ENCODE measurements at regions not wholly inside any gene's neighbourhood (a gene's known extent, or its start where the extent isn't known, plus 50 kb on each side); places are given as distances from the start of the nearest gene placed in this dataset.

DNA sequence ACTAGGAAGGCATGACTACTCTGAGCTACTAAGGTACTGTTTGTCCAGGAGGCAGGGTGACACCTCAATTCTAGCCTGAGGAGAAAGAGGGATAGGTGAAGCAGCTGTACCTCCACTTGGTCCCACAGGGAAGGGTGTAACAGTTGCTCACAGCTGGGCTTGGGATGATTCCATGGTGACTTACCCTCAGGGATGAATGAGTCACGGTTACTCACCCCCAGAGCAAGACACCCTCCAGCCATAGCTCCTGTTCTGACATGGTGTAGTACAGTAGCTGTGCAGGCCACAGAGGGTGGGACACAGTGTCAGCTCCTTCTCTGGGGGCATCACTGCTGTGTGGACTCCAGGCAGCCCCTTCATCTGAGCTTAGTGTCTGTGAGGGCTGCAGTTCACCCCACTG is 868.6 kb upstream of the SEMA6D start:
- DNase-seq (ENCODE audit: low read depth in 2 of 2): no peak

DNA sequence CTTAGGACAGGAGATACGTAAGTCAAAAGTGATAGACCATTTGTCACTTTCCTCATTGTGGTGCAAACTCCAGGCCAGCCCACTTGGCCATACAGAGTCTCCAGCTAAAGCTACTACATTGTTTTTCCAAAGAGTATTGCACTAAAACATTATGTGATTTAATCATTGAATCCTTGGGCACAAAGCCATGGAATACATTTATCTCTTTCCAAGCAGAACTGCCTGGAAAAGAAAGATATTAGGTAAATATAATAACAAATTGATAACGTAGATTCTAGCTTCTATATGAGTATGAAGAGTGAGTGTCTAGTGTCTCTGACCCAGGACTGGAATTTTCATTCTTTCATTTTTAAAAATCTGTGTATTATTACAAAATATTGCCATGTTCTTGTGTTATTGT is 863.7 kb upstream of the SEMA6D start:
- no peak for DNase-seq (ENCODE audit: low read depth in 2 of 2)

DNA sequence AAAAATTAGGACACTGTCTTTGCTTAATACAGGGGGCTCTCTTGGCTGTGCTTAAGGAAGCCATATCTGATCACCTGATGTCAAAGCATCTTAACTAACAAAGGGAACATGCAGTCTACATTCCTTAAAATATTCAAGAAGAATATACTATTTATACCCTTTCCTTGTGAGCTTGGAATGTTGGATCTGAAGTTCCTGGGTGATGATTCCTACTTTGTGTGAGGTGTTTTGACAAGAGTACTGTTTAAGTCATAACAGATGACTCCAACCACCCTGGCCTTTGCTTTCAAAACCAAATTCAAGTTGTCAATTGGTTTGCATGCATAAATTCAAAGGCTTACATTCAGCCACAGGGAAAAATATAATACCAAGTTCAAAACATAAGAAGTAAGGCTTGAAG is 862.7 kb upstream of the SEMA6D start:
- DNase-seq (ENCODE audit: low read depth in 2 of 2): no peak

DNA sequence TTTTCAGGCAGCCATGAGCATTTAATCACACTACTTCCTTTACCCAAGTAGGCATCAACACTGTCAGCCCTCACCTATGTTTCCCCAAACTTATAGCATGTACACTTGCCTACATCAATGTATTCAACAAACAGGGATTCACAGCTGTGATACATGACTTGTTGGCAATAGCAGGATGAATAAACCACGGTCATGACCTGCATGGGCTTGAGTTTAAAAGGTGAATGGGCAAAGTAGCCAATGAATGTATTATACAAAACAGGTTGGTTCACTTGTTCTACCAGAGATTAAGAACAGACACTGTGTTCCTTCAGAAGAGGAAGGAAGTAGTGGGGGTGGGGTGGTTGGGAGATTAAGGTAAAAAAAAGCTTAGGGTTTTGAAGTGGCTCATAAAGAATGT is 861.9 kb upstream of the SEMA6D start:
- DNase-seq (ENCODE audit: low read depth in 2 of 2): no peak

DNA sequence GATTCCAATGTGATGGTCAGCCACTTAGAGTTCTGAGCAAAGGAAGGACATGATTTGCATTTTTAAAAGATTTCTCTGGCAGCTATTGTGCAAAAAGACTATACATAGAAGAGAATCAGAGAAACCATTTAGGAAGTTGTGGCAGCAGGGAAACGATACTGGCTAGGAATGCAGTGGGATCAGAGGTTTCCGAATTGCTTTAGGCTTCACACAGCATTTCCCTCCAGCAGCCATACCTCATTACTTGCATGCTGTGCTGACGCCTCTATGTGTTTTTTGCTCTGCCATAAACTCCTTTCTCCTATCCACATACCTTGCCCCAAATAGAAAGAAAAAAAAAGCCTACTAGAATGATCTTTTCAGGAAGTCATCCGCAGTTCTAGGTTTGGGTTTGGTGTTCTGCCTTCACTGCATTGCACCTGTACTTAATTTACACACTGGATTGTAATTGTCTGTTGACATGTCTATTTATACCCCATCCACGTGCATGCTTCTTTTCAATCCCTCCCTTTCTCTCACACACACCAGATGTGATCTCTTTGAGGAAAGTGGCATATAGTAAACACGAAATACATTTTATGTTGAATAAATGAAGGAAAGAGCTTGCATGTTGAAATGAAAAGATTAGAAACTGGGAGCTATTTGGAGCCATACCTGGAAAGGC is 860.3 kb upstream of the SEMA6D start:
- no peak for DNase-seq (ENCODE audit: low read depth in 2 of 2)

DNA sequence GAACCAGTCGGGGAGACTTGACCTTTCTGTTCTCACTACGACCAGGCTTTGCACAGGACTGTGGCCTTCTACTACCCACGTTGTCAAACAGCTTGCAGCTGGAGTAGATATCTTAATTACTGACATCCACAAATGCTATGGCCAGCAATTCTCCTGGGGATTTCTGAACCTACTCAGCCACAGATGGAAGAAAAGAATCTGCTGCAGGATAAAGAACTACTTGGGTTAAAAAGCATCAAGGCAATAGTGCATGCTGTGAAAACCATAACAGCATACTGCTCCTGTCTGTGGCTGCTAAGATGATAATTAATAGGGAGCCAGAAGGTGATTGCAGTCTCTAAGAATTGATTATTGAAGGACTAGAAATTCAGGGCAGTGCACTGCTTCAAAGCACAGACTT is 859.2 kb upstream of the SEMA6D start:
- no peak for DNase-seq (ENCODE audit: low read depth in 2 of 2)

DNA sequence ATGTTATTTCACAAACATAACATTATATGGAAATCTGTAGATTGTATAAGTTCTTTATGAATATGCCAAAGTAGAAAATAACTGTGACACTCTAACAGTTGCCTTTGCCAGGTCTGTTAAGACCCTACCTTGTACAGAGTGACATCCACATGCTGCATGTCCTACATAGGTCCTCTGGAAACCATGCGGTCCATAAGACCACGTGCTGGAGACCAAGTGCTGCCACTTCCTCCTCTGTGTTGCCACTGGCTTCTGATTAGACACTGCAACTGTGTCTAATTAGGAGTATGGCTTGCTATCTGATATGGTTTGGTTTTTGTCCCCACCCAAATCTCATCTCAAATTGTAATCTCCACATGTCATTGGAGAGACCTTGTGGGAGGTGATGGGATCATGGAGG is 855.5 kb upstream of the SEMA6D start:
- no peak for DNase-seq (ENCODE audit: low read depth in 2 of 2)

DNA sequence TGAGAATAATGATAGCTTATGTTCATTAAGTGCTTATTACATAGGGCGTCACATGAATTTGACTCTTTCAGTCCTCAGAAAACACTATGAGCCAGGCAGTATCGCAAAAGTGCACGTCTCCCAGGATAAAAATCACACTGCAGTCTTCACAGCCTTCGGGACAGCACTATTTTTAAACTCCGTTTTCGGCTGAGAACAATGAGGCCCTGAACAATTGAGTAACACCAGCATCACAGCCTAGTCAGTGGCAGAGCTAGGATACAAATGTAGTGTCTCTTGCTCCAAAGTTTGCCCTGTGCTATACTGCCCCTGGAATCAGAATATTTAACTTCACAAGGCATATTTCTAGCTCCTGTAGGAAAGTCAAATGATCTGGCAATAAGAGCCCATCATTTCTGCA is 852.1 kb upstream of the SEMA6D start:
- DNase-seq (ENCODE audit: low read depth in 2 of 2): no peak

DNA sequence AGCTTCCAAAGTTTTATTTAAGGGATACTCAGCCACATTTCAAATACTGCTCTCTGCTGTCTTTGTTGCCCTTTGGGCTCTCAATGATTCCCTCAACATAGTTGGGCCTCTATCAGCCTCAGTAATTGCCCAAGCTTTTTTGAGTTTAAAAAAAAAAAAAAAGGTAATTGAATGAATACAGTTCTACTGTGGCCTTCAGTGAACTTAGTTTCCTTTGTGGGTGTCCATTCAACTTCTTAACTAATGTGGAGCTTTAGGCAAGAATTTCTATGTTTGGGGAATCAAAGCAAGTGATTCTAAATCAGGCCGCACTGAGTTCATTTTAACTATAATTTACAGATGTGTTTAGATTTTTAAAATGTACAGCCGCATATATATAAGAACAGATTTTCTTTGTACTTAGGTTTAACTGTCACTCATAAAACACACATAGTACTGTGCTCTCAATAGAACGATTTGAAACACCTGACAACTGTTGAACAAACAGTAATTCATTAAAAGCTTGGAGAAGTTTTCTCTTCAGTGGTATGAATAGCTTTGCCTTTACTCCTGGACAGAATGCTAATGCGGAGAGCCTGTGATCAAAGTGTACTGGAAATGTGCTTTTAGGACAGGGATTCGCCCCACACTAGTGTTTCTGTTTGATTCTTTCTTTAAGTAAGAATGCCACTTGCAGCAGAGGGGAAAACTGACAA is 844.9 kb upstream of the SEMA6D start:
- DNase-seq (ENCODE audit: low read depth in 2 of 2): no peak

DNA sequence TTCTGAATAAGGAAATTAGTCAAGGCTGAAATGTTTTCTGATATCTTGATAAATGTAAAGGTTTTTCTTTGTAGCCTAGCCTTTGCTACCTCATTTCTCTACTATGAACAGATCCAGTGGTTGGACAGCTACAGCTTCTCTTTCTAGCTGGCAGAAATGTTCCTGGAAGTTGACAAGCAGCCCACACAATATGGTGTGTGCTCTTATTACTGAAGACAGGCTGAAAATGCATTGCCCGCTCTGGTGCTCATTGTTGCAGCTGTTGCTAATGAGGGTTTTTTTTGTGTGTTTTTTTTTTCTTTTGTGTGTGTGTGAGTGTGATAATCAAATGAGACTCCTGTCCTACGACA is 844.3 kb upstream of the SEMA6D start:
- no peak for DNase-seq (ENCODE audit: low read depth in 2 of 2)

DNA sequence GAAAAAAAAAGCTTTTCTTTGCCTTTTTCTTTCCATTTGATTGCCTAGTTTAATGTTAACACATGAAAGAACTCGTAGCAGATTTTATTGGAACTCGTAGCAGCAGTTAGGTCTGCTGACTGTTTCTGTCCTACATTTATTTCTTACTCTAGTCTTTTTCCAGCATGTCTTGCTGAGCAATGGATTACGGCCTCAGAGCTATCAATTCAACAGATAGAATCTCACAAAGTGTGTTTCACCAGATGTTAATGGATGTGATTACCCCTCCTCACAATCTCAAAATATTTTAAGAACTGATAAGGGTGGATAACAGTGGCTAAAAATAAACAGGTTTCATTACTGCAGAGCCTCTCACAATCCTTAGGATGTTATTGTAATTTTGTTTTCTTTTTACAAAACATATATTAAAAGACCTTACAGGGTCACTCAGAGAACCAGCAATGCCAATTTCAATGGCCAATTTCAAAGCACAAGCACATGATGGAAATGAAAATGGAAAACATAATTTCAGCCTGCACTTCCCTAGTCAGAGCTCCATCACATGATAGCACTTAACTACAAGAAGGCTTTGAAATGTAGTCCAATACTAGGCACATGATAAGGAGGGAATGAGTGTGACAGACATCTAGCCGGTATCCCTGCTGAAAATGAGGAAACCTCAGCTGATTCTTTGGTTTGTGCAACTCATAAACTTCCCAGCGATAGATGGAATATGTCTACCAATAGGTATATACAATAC is 838.1 kb upstream of the SEMA6D start:
- no peak for DNase-seq (ENCODE audit: low read depth in 2 of 2)

DNA sequence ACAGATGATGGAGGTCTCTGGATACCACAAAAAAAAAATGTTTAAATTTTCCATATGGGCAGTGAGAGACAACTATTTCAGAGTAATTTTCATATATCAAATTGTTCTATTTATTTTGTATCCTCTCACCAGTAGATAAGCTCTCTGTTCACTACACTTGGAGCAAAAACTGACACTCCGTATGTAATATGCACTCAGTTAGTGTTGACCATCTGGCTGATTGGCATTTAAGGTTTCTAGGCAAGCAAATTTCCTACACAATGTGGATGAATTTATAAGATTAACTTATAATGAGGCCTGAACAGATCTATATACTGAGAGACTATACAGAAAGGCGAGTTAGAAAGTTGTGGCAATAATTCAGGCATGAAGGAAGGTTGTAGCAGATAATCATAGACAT is 836.5 kb upstream of the SEMA6D start:
- DNase-seq (ENCODE audit: low read depth in 2 of 2): no peak

DNA sequence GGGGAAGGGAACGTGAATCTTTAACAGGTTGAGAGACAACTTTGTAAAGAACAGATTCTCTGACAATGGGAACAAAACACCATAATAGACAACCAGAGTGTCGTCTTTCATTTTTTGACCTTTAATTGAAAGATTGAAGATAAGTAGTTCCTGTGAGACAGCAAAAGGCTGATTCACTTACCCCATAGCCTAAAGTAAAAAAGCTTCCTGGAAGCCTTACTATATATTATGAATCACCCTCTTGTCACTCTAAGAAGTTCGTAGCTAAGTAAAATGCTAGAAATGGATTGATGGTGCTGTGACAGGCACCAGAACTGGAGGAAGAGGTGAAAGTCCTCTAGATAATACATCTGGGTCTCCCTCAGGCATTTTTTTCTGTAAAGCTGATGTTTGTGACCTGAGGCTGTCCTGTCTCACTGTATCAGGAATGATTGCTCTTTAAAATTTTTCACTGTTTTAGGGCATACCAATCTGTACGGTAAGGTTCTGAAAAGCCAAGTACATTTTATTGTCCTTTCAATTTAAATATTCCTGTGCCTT is 824.6 kb upstream of the SEMA6D start:
- no peak for DNase-seq (ENCODE audit: low read depth in 2 of 2)

DNA sequence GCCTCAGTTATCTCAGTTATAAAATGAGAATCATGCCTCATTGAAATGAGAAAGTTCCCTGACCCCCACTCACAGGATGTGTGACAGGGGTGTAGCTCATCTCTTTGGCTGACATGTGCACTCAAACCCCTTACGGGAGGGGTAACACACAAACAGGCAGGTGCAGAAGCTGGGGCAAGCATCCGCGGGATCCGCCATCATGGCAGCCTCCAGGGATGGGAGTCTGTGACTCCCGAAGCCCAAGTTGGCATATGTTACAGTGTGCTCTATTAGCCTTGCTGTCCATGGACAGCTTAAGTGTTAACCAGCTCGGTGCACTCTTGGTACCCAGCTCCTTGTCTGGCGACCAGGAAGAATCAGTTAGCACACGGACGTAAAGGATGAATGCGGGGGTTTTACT is 822.7 kb upstream of the SEMA6D start:
- DNase-seq (ENCODE audit: low read depth in 2 of 2): no peak

DNA sequence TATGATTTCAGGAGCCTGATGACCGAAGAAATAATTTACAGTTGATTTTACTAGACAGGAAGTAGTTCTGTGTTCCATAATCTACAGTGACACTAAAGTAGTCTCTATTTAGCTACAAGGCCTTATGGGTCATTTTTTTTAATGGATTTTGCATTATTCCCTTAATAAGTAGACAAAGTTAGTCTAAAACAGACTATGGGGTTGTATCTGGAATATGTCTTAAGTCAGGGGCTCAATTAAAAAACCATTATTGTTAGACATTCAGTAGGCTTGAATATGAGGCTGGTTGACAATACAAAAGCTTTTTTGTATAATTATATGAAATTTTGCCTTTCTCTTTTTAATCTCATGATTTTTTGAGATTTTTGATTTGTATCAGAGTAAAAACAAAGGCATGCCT is 820.0 kb upstream of the SEMA6D start:
- no peak for DNase-seq (ENCODE audit: low read depth in 2 of 2)

DNA sequence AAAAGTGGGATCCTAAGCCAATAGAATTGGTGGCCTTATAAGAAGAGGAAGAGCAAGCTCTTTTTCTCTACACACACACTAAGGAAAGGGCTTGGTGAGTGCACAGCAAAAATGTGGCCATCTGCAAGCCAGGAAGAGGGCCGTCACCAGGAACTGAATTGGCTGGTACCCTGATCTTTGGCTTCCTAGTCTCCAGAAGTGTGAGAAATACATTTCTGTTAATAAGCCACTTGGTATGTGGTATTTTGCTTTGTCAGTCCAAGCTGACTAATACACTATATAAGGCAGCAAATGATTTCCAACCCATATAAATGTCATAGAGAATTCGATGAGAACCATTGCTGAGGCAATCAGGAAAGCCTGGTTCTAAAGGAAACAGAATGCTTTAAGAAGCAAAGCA is 816.3 kb upstream of the SEMA6D start:
- DNase-seq (ENCODE audit: low read depth in 2 of 2): no peak

DNA sequence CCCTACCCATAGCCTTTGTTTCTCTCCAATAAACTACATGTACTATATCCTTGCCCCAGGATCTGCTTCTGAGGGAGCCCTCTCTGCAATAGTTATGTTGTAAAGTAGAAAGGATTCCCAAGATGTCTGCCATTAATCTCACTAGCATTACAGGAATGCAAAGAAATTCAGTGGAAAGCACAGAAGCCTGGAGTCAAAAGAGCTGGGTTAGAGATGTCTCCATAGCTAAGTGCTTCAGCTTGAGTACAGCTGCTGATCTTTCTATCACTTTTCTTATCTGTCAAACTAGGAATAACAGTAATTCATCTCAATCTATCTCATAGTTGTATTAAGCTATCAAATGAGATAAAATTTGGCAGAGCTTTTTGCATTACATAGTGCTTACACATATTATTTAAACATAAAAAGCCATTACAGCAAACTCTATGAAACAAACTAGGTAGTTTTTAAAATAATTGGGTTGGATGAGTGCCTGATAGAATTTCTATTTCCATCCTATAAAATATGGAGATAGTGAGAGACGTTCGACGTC is 799.5 kb upstream of the SEMA6D start:
- no peak for DNase-seq (ENCODE audit: low read depth in 2 of 2)

DNA sequence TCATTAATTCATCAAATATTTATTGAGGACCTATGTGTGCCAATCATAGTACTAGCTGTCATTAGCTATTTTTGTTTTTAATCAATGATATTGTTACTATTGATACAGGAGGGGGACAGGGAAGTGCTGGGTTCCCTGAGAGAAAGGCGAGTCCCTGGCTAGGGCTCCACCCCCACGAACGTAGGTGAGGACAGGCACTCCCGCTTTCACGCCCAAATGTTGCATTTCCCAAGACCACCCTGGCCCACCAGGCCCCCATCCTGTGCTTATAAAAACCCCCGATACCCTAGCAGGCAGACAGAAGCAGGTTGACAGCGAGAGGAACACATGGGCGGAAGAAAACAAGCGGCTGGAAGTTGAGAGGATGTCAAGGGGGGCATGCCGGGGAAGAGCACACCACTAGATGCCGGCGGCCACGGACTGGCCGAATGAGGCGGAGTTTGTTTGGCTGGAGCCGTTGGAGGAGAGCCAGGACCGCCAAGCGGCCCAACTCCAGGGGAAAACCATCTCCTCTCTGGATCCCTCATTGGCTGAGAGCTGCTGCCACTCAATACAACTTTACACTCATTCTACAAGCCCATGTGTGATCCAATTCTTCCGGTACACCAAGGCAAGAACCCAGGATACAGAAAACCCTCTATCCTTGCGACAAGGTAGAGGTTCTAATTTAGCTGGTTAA is 798.7 kb upstream of the SEMA6D start:
- DNase-seq (ENCODE audit: low read depth in 2 of 2): no peak

DNA sequence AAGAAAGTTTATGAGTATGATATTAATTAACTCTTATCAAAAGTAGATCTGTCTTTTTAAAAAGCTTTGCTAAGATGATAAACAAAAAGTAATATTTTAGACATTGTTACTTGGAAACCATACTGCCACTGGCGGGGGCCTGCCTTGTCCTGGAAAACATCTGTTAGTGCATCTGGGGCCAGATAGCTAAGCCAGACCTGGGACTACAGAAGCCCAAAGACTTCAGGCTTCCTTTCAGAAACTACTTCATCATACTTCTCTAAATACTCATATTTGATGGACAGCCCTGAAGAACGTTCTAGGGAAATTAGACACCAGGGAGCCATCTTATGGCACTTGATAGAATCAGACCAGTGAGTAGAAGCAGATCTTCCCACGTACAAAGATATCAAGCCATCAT is 795.4 kb upstream of the SEMA6D start:
- DNase-seq (ENCODE audit: low read depth in 2 of 2): no peak

DNA sequence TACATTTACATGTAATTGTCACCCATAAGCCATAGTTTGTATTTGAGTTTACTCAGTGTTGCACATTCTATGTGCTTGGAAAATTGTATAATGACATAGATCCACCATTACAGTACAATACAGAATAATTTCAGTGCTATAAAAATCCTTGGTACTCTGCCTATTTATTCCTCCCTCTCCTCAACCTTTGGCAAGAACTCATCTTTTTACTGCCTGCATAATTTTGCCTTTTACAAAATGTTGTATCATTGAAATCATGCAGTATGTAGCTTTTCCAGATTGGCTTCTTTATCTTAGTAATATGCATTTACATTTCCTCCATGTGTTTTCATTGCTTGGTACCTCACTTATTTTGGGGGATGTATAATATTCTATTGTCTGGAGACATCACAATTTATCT is 786.9 kb upstream of the SEMA6D start:
- no peak for DNase-seq (ENCODE audit: low read depth in 2 of 2)

DNA sequence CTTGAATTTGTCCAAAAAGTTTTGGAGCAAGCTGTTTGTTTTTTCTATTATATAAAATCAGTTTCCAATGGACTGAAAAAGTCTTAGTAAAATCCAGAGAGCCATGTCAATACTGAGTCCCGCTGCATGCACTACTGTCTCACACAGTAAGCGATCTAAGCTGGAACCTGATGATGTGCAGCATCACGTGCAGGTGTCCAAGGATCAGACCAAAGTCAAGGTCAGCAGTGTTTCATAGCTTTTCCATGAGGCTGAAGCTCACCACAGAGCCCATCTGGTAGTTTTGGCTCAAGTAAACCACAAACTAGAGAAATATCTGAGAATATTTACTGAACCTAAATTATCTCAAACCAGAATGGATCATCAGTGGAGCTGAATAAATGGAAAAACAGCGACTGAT is 784.0 kb upstream of the SEMA6D start:
- no peak for DNase-seq (ENCODE audit: low read depth in 2 of 2)

DNA sequence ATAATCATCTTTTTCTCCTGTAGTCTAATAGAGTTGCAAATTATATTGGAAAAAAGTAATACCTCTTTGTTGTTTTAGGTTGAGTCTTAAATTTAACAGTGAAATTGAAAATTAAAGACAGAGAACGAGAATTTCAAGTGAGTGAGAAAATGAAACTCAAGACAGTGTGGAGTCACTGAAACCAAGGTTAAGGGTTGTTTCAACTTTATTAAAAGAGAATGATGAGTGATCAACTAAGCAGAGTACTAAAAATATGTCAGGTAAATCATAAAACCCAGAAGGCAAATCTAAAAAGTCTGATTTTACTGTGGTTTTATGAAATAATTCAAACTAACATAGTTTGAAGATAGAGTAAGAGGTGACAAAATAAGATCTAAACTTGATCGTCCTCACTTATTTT is 782.5 kb upstream of the SEMA6D start:
- DNase-seq (ENCODE audit: low read depth in 2 of 2): no peak
